H1 (cell line): ENCODE measurements at regions not wholly inside any gene's neighbourhood (a gene's known extent, or its start where the extent isn't known, plus 50 kb on each side); places are given as distances from the start of the nearest gene placed in this dataset.

Experiments used
- CTCF ChIA-PET: fragments of 300-600 bp; sonication (Branson Sonifier 250); formaldehyde crosslinking; loops from one replicate; lab custom pipeline; 2021; ENCODE audit not compliant: partially characterized antibody; lab: Charles Lee
- POLR2A ChIA-PET: fragments of 300-600 bp; sonication (Branson Sonifier 250); formaldehyde crosslinking; loops from one replicate; lab custom pipeline; 2021; ENCODE audit warnings: inconsistent platforms; ENCODE audit not compliant: partially characterized antibody; lab: Charles Lee
- DNase-seq, 2 experiments: peaks; one replicate each; pipeline versions ENCODE4 v3.0.0 to v3.0.0-alpha.2; 2010 to 2022; ENCODE audit warnings: low spot score in 2 of 2, low read depth in 1 of 2, mixed read lengths in 1 of 2
- FAIRE-seq: peaks from 2 replicates; lab custom pipeline; 2011; peaks lifted over from hg19 to GRCh38; lab: Jason Lieb, UNC
- H2AFZ ChIP-seq: 2 replicates; pipeline ENCODE4 v1.8.1; 2012; ENCODE audit warnings: low read length, inconsistent platforms
- H2AK5ac ChIP-seq: 2 replicates; pipeline ENCODE4 v1.6.1; 2013; ENCODE audit warnings: low read depth, low read length
- H2BK120ac ChIP-seq: replicated peaks from 2 replicates; pipeline ENCODE3; 2013; ENCODE audit warnings: low read depth, low read length, inconsistent platforms
- H2BK12ac ChIP-seq: 2 replicates; pipeline ENCODE4 v1.6.1; 2013; ENCODE audit warnings: low read depth, low read length
- H2BK15ac ChIP-seq: 2 replicates; pipeline ENCODE4 v1.6.1; 2013; ENCODE audit warnings: low read length
- H2BK20ac ChIP-seq: 2 replicates; pipeline ENCODE4 v1.6.1; 2013; ENCODE audit warnings: low read length
- H2BK5ac ChIP-seq: 2 replicates; pipeline ENCODE4 v1.6.1; 2013; ENCODE audit warnings: low read depth, low read length
- H3K14ac ChIP-seq: 2 replicates; pipeline ENCODE4 v1.6.1; 2013; ENCODE audit warnings: inconsistent platforms; ENCODE audit not compliant: insufficient read length
- H3K18ac ChIP-seq: 2 replicates; pipeline ENCODE4 v1.6.1; 2013; ENCODE audit warnings: low read length; ENCODE audit errors: extremely low read depth
- H3K23ac ChIP-seq: 2 replicates; pipeline ENCODE4 v1.6.1; 2013; ENCODE audit warnings: inconsistent platforms; ENCODE audit not compliant: insufficient read length
- H3K23me2 ChIP-seq: 2 replicates; pipeline ENCODE4 v1.6.1; 2013; ENCODE audit warnings: low read depth, low read length
- H3K27ac ChIP-seq: 2 replicates; pipeline ENCODE4 v1.6.1; 2011; ENCODE audit warnings: low read depth, low read length, inconsistent platforms
- H3K27me3 ChIP-seq, 4 experiments: replicated peaks in 1 of 4; 1 replicate in 1 of 4; 2 replicates in 3 of 4; pipeline versions ENCODE4 v1.6.1 to v1.8.1; 2011 to 2013; ENCODE audit warnings: low read length in 3 of 4, mild to moderate bottlenecking in 3 of 4, inconsistent platforms in 2 of 4, mixed read lengths in 2 of 4, moderate library complexity in 1 of 4; ENCODE audit not compliant: control insufficient read depth in 3 of 4, insufficient read depth in 3 of 4; ENCODE audit errors: extremely low read depth in 1 of 4
- H3K36me3 ChIP-seq, 4 experiments: 2 replicates each; pipeline versions ENCODE4 v1.6.1 to v1.8.1; 2011 to 2013; ENCODE audit warnings: mild to moderate bottlenecking in 4 of 4, low read length in 3 of 4, moderate library complexity in 2 of 4, control low read depth in 1 of 4, inconsistent platforms in 1 of 4; ENCODE audit not compliant: insufficient read depth in 4 of 4, control insufficient read depth in 2 of 4
- H3K4ac ChIP-seq: replicated peaks from 2 replicates; pipeline ENCODE3; 2013; ENCODE audit warnings: low read length, low read depth, mixed read lengths, inconsistent platforms; ENCODE audit not compliant: insufficient read length
- H3K4me1 ChIP-seq, 4 experiments: replicated peaks in 1 of 4; 1 replicate in 1 of 4; 2 replicates in 3 of 4; pipeline versions ENCODE4 v1.6.1 to v1.8.1; 2011 to 2013; ENCODE audit warnings: low read length in 3 of 4, inconsistent platforms in 2 of 4, mixed read lengths in 1 of 4; ENCODE audit not compliant: insufficient read depth in 4 of 4, control insufficient read depth in 3 of 4
- H3K4me2 ChIP-seq, 2 experiments: 2 replicates each; pipeline versions ENCODE4 v1.6.1 to v1.8.1; 2011 to 2013; ENCODE audit warnings: low read depth in 2 of 2, low read length in 2 of 2, control low read depth in 1 of 2, inconsistent platforms in 1 of 2, mild to moderate bottlenecking in 1 of 2; ENCODE audit not compliant: insufficient read depth in 1 of 2
- H3K4me3 ChIP-seq, 4 experiments: fragments of 200-600, 300-600 bp in 1 of 4; sonication (generic), shearing (Covaris generic), sonication (Bioruptor Twin) in 1 of 4; 2 replicates each; pipeline versions ENCODE4 v1.5.1 to v1.8.1; 2011 to 2016; ENCODE audit warnings: low read length in 4 of 4, low read depth in 3 of 4, control low read depth in 2 of 4, inconsistent platforms in 2 of 4, mild to moderate bottlenecking in 2 of 4, mixed read lengths in 1 of 4, moderate library complexity in 1 of 4; ENCODE audit not compliant: insufficient read depth in 2 of 4; ENCODE audit errors: extremely low read depth in 1 of 4
- H3K56ac ChIP-seq: replicated peaks from 2 replicates; pipeline ENCODE3; 2013; ENCODE audit warnings: low read depth, mild to moderate bottlenecking, mixed read lengths, low read length, inconsistent platforms; ENCODE audit not compliant: insufficient read length
- H3K79me1 ChIP-seq: 2 replicates; pipeline ENCODE4 v1.6.1; 2013; ENCODE audit warnings: low read depth, low read length, control low read depth
- H3K79me2 ChIP-seq, 2 experiments: 2 replicates each; pipeline versions ENCODE4 v1.6.1 to v1.8.1; 2012 to 2013; ENCODE audit warnings: low read length in 2 of 2, mild to moderate bottlenecking in 2 of 2, inconsistent platforms in 1 of 2; ENCODE audit not compliant: insufficient read depth in 2 of 2, control insufficient read depth in 1 of 2
- H3K9ac ChIP-seq, 4 experiments: replicated peaks in 1 of 4; 1 replicate in 1 of 4; 2 replicates in 3 of 4; pipeline versions ENCODE4 v1.6.1 to v1.8.1; 2011 to 2013; ENCODE audit warnings: low read depth in 3 of 4, low read length in 3 of 4, control low read depth in 2 of 4, mild to moderate bottlenecking in 2 of 4, moderate library complexity in 2 of 4, inconsistent platforms in 1 of 4; ENCODE audit errors: extremely low read depth in 1 of 4
- H3K9me3 ChIP-seq, 2 experiments: 2 replicates each; pipeline versions ENCODE4 v1.6.1 to v1.8.1; 2012 to 2013; ENCODE audit warnings: mild to moderate bottlenecking in 2 of 2, moderate library complexity in 2 of 2, control low read depth in 1 of 2, inconsistent platforms in 1 of 2, low read depth in 1 of 2, low read length in 1 of 2, mixed read lengths in 1 of 2; ENCODE audit not compliant: insufficient read depth in 2 of 2
- H4K20me1 ChIP-seq, 2 experiments: replicated peaks in 1 of 2; 2 replicates each; pipeline versions ENCODE3 to v1.8.1; 2011 to 2013; ENCODE audit warnings: inconsistent platforms in 2 of 2, low read length in 2 of 2, mild to moderate bottlenecking in 1 of 2; ENCODE audit not compliant: insufficient read depth in 2 of 2, control insufficient read depth in 1 of 2
- H4K5ac ChIP-seq: 2 replicates; pipeline ENCODE4 v1.6.1; 2013; ENCODE audit warnings: low read length, low read depth, mixed read lengths, inconsistent platforms; ENCODE audit not compliant: insufficient read length
- H4K8ac ChIP-seq: 2 replicates; pipeline ENCODE4 v1.8.0; 2013; ENCODE audit warnings: mild to moderate bottlenecking, moderate library complexity, low read length, inconsistent platforms; ENCODE audit not compliant: insufficient read depth; ENCODE audit errors: extremely low read depth
- H4K91ac ChIP-seq: replicated peaks from 2 replicates; pipeline ENCODE3; 2013; ENCODE audit warnings: low read length, mixed read lengths, inconsistent platforms; ENCODE audit not compliant: insufficient read length
- ATF2 ChIP-seq: IDR thresholded peaks from 2 replicates; pipeline ENCODE4 v1.6.1; 2012; ENCODE audit warnings: low read length, inconsistent platforms
- CHD2 ChIP-seq: IDR thresholded peaks from 2 replicates; pipeline ENCODE4 v1.6.1; 2012; ENCODE audit warnings: low read length, improper control_type of control experiment
- CREB1 ChIP-seq: IDR thresholded peaks from 2 replicates; pipeline ENCODE4 v1.6.1; 2012; ENCODE audit warnings: inconsistent platforms
- GABPA ChIP-seq: IDR thresholded peaks from 2 replicates; pipeline ENCODE4 v1.6.1; 2011; ENCODE audit warnings: mild to moderate bottlenecking, low read length, moderate library complexity, borderline replicate concordance; ENCODE audit not compliant: insufficient read depth
- HDAC2 ChIP-seq, 2 experiments: fragments of 300-600 bp in 1 of 2; sonication (generic) in 1 of 2; IDR thresholded peaks; 2 replicates each; pipeline ENCODE4 v1.6.1; 2011 to 2012; ENCODE audit warnings: low read depth in 2 of 2, low read length in 2 of 2, mild to moderate bottlenecking in 2 of 2, moderate library complexity in 2 of 2, borderline replicate concordance in 1 of 2, inconsistent platforms in 1 of 2
- RNF2 ChIP-seq: fragments of 200-900, 300-1000 bp; sonication (generic); IDR thresholded peaks from 2 replicates; pipeline ENCODE4 v1.7.1; 2016; ENCODE audit warnings: borderline replicate concordance, low read depth, mild to moderate bottlenecking, antibody characterized with exemption, low read length; ENCODE audit not compliant: poor library complexity, severe bottlenecking; ENCODE audit errors: missing control alignments
- SIRT6 ChIP-seq: IDR thresholded peaks from one replicate; pipeline ENCODE4 v1.7.1; 2012; ENCODE audit warnings: low read length, inconsistent platforms
- SRF ChIP-seq: IDR thresholded peaks from 2 replicates; pipeline ENCODE4 v1.6.1; 2011; ENCODE audit warnings: mild to moderate bottlenecking, low read depth, low read length, moderate library complexity
- TAF7 ChIP-seq: optimal IDR thresholded peaks from 2 replicates; pipeline ENCODE3; 2011; ENCODE audit warnings: low read depth, mild to moderate bottlenecking, inconsistent platforms, low read length, moderate library complexity, borderline replicate concordance
- TEAD4 ChIP-seq: IDR thresholded peaks from 2 replicates; pipeline ENCODE4 v1.6.1; 2012; ENCODE audit warnings: low read depth, low read length, inconsistent platforms, mixed read lengths
- WGBS, 2 experiments: shearing (Covaris generic) in 1 of 2; methylation state at CpG; one replicate each; pipeline versions ENCODE4 v1.1.6 to v1.1.7; 2013 to 2015; ENCODE audit warnings: low lambda C conversion rate in 2 of 2, mixed read lengths in 2 of 2, inconsistent platforms in 1 of 2, low coverage in 1 of 2, missing lambda C conversion rate in 1 of 2; ENCODE audit not compliant: insufficient replicate concordance in 2 of 2, insufficient coverage in 1 of 2, insufficient read length in 1 of 2; ENCODE audit errors: extremely low coverage in 1 of 2, missing lambda C conversion rate in 1 of 2; 5-methylcytosine and 5-hydroxymethylcytosine counted together

- Histone ChIP-seq H2BK15ac (no peak overlapping the region), H2BK12ac (no peak overlapping the region), H3K56ac (no peak overlapping the region), H3K4me1 (no peaks in the 10 kb centered on the region), H2BK120ac (no peak overlapping the region), H4K20me1 (no peaks in the 10 kb centered on the region), H3K23ac (no peak overlapping the region), H2AFZ (no peak overlapping the region; the same call in 1 of the 2 replicates), H4K8ac (no peak overlapping the region; the same call in 1 of the 2 replicates), H3K4ac (no peak overlapping the region), H3K14ac (no peak overlapping the region), H2BK5ac (no peak overlapping the region), H4K5ac (no peak overlapping the region), H3K27ac (no peak overlapping the region), H3K9me3 (peaks cover 0 to 3% of the 10 kb centered on the region in 2 experiments; a peak in 1 of 4 replicates), H4K91ac (no peak overlapping the region), H3K18ac (no peak overlapping the region), H2AK5ac (no peak overlapping the region), H3K36me3 (no peaks in the 10 kb centered on the region), H3K27me3 (no peaks in the 10 kb centered on the region), H3K23me2 (no peaks in the 10 kb centered on the region), H3K4me3 (no peak overlapping the region), H3K9ac (no peak overlapping the region), H3K79me2 (no peaks in the 10 kb centered on the region), H3K4me2 (no peak overlapping the region), H3K79me1 (no peaks in the 10 kb centered on the region), H2BK20ac (no peak overlapping the region)
- ChIA-PET POLR2A (no interaction called here), CTCF (no interaction called here)
- FAIRE-seq (no peak), DNase-seq (no peak)
- 84% methylated on average over 20 of the region's 21 CpGs; no CpG with 5 or more reads in 1 of the 2 experiments for WGBS, 2 experiments
- TF ChIP-seq TEAD4 (no peak), GABPA (no peak), CHD2 (no peak), RNF2 (no peak), ATF2 (no peak), CREB1 (no peak), SIRT6 (no peak), TAF7 (no peak), HDAC2 (IDR thresholded peaks at IDR 0.05; ENCODE audit: borderline replicate concordance in 1 of 2, low read depth in 2 of 2, low read length in 2 of 2) (no peak), SRF (no peak)
Measured at GRCh38 chr7:155951554-155952158, 139.4 kb upstream of the SHH start.
